ENCODE measurements at regions not wholly inside any gene's neighbourhood (a gene's known extent, or its start where the extent isn't known, plus 50 kb on each side); places are given as distances from the start of the nearest gene placed in this dataset.

DNA sequence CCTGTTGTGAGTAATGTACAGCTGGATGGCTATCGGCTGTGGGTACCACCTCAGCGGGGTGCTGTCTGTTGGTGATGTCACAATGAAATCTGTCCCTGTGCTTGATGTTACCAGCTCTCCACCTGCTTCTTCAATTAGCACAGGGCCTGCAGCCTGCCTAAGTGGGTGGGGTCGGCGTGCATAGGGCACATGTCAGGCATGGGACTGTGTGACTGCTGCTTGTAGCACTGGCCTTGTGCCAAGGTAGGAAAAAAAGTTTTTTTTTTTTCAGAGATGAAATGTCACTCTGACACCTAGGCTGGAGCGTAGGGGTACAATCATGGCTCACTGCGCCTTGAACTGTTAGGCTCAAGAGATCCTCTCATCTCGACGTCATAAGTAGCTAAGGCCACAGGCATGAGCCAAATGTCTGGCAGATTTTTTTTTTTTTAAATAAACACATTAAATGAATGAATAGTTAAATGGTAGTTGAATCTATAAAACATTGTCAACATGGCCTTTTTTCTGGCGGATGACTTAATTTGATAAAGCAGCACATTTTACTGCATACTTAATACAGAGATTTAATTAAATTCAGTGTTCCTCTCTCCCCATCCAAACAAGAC, 222.5 kb downstream of the NXNL2 start:
- DNase-seq (ENCODE audit: low read depth) = no peak

DNA sequence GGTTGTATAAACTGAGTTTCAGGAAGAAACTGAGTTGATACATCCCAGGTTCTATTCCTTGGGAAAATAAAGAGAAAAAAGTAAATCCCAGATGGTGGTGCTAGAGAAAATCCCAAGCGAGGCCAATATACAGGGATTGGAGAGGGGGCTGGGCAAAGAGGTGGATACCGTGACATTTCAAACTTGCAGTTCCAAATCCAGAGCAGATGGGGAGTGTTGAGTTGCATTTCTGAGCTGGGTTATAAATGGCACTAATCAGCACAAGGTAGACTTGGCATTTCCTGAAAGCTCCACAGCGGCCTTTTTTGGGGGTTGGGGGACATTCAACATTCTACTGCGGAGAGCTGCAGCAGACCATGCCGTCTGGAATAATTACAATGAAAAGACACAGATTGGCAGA, 224.4 kb downstream of the NXNL2 start:
- no peak for DNase-seq (ENCODE audit: low read depth)

DNA sequence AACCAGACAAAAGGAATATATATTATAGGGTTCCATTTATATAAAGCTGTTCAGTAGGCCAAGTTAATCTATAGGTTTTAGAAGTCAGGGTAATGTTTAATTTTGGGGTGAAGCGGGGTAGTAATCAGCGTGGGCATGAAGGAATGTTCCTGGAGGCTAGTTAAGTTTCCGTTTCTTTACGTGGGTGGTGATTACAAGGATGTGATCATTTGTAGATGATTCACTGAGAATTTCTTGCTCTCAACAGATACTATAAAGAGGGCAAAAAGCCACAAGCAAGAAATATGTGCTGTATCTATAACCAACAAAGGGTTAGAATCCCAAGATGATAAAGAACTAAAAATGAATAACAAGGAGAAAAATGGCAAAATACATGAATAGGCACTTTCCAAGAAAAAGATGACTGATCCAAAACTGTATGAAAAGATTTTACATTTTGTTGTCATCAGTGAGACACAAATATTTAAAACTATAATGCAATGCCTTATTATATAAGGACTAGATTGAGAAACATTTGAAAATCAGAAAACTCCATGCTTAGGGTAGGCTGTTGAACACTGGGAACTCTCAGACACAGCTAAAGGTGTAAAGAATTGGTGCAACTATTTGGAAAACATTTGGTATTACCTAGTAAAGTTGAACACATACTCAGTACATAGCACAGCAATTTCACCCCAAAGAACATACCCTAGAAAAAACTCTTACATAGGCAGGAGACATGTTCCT, 224.3 kb upstream of the S1PR3 start:
- no peak for DNase-seq (ENCODE audit: low read depth)

DNA sequence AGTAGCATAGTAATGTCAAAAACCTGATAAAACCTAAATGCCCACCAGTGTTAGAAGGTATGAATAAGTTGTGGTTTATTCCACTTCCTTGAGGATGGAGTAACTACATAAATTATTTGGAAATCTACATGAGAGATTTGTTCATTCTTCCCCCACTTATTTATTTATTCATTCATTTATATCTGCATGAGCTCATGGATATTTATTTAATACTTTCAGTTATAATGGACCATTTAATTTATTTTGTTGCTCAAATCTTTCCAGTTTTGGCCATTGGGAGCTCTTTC, 223.8 kb upstream of the S1PR3 start:
- no peak for DNase-seq (ENCODE audit: low read depth)

DNA sequence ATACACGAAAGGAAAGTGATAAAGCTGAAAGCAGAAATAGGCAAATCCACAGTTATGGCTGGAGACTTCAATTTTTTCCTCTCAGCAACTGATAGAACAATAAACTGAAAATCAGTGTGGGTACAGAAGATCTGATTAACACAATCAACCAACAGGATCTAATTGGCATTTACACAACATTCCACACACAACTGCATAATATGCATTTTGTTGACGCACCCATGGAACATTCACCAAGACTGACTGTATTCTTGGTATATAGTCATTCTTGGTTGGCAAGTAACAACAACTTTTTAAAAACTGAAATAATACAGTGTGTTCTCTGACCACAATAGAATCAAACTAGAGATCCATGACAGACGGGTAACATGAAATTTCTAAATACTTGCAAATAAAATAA, 218.7 kb upstream of the S1PR3 start:
- no peak for DNase-seq (ENCODE audit: low read depth)

DNA sequence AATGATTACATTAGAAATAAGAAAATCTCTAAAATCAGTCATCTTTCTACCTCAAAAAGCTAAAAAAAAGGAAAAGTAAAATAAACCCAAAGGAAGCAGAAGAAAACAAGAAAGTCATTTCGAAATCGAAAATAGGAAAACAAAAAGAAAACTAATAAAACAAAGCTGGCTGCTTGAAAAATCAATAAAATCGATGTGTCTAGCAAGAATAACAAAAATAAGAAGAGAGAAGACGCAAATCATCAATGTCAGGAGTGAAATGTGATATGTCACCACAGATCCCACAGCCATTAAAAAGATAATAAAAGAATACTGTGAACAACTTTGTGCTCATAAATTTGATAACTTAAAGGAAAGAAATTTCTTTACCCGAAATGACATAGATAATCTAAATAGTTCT, 218.1 kb upstream of the S1PR3 start:
- DNase-seq (ENCODE audit: low read depth) = no peak

DNA sequence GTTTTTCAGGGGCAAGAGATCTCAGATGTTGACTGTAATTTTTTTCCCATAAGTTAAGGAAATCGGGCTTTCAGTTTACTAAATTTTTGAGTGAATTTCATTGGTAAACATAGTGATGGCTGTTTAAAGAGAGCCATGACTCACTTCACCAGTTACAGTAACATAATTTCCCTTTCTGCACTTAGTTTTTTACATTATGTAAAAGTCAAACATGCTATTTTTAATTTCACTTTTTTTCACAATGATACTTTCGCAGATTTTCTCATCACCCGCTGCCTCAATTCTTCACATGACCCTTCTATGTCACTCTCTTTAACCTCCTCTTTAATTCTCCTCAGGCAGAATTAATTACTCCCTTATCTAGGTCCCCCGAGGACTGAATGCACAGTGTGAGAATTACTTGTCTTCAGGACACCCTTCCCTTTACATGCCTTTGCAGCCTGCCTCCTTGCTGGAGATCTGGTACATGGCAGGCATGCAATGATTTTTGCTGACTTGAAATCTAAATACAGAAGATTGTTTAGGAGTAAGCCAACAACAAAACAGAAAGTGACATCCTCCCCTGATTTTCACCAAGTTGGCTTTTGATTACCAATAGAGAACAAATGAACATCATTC, 217.5 kb upstream of the S1PR3 start:
- no peak for DNase-seq (ENCODE audit: low read depth)

DNA sequence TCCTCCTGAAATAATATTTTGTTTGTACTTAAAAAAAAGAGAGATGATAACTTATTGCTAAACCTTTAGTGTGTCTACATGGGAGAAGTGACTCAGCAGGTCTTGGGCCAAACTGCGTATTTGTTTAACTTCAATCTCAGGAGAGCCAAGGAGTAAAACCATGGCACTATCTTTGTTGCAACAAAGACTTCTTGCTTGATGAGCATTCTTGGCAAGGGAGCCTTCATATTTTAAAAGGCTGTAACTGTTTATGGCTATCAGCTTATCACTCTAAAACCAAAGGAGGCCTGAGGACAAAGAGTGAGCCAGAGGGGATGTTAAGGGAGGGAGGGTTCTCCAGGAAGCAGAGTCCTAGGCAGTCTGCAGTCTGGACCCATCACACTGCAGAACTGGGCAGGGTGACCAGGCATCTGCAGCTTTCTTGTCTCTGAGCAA, 216.2 kb upstream of the S1PR3 start:
- no peak for DNase-seq (ENCODE audit: low read depth)

DNA sequence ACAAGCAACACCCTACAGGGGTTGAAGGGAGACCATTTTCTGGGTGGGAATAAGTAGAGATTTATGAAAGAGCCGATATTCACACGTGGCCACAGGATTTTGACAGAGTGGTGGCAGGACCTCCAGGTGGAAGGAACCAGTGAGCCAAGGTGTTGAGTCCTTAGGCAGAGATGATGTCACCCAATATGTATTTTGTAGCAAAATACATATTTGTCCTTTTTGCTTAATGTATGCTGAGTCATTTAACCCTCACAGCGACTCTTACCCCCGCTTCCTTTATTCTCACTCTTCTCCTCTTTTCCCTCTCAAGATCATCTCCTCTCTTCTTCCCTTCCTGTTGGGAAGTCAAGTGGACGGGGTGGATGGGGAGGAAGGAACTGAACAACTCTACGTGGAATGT, 215.7 kb upstream of the S1PR3 start:
- no peak for DNase-seq (ENCODE audit: low read depth)

DNA sequence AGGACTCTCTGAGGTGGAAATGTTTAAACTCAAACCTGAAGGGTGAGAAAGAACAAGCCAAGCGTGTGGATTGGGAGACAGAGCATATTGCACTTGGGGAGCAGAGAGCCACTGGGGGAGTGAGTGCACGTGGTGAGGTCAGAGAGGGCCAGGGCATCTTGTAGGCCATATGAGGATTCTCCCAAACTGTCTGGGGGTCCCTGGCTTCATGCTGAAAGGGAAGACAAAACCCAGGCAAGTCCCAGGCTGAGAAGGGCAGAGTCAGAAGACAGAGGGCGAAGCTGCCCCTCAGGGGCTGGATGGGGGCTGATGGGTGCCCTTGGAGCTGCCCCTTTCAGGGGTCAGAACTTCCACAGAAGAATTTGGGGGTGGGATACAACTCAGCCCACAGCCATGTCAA, 215.3 kb upstream of the S1PR3 start:
- DNase-seq (ENCODE audit: low read depth) = no peak

DNA sequence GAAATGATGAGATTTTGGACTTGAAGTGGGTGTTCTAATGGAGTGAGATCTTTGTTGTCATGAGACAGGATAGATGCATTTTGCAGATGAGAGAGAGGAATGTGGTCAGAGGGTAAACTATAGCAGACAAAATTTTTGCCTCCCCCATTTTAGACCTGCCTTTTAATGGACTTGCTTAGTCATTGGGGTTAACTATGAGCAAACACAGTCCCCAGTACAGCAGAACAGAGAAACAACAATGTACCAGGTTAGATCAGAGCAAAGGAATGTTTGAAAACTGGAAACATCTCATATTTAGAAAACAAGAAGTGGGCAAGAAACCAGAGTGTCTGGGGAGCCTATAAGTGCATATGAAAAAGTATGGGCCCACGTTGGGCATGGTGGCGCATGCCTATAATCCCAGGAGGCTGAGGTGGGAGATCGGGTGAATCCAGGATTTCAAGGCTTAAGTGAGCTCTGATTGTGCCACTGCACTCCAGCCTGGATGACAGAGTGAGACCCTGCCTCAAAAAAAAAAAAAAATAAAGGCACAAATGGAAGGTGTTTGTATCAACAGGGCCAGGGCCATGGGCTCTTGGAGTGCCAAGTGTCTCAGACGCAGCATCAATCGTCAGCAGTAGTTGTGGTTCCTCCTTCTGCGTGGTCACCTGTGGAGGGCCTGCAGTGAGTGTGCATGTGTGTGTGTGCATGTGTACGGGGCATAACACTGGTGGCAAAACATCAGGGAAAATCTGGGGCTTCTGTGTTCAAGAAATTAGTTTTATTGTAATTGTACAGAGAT, 214.4 kb upstream of the S1PR3 start:
- no peak for DNase-seq (ENCODE audit: low read depth)

DNA sequence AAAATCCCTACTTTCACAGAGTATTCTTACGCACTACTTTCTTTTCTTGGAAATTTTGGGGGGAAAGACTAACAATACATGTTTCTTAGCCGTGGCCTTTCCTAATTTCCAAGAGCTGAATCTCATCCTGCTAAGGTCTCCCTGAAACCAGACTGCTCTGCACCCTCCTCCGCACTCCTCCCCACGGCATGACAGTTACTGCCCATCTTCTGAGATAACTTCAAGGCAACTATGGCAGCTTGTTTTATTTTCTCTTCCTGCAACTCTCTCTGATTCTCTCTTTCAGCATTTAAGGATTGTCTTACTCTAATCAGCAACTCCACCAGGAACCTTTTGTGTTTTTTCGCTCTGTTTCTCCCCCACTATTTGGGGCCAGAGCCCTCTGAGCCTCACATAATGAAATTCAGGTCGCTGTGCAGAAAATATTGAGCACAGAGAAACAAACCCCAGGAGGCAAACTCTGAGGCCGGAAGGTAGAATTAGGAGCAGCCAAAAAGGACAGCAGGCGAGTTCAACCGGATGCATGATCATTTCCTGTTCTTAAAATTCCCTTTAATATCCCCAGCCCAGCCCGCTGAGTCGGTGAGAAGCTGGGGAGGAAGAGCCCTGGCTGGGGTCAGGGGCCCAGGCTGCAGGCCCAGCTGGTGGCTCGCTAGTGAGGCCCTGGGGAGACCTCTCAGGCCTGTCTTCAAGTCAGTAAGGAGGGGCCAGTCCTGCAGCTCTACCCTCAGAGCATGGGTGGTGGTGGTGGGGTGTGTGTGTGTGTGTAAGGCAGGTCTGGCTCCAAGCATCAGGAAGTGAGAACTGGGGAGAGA, 213.6 kb upstream of the S1PR3 start:
- no peak for DNase-seq (ENCODE audit: low read depth)

DNA sequence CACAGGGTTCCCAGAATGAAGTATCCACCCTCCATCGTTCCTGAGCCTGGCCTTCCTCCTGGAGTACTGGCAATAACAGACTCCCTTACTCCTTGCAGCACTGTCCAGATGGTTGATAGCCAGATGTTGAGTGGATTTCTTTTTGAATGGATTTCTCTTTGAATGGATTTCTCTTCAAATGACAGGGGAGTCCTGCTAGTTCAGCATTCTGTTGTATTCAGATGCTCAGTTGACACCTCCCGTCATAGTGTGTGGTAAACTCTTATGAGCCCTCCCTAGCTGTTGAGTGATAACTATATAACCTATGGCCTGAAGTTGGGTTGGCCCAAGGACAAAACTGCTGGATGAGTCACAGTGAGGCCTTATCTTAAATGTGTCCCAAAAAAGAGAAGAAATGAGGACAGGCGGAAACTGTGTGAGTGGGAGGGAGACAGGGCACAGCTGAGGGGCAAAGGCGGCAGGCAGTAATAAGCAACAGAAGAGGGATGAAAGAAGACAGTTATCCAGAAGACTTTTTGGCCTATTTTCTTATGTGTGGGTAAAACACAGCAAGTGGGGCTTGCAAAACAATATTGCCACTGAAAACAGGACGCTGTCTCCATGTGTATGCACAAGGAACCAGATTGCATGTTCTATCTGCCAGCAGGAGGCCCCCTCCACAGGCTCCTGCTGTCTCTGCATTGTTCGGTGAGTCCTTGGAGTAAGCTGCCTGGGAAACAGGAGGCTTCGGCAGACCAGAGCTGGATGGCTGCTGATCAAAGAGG, 209.5 kb upstream of the S1PR3 start:
- DNase-seq (ENCODE audit: low read depth) = no peak

DNA sequence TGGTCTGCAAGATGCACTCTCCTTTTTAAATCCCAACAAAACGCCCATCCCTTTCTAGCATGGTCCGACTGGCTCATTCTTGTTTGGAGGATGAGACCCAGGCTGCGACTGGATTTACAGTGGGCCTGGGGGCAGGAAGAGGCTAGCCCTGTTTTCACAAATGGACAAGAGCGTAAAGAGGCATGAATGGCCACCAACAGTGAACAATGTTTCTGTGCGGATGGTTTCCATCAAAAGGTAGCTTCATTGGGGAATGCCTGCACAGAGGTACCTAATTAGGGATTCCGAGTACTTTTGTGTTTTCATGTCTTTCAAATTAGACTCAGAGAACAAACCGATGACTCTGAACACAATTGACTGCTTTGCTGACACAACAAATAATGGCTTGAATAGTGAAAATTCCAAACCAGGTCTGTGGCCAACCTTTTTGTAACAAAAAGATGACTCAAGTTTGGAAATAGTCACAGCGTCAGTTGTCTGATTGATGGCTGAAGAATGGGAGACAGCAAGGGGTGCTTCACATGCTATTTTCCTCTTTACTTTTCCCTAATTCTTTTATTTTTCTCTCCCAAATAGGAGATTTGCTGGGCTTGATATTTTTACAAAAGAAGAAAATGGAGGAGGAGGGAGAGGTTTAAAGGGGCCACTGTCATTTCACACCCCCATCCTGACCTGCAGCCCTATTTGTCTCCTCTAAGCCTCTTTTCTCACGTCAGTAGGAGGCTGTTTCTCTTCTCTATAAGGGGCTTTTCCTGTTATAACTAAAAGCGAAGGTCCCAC, 208.1 kb upstream of the S1PR3 start:
- DNase-seq (ENCODE audit: low read depth) = no peak

DNA sequence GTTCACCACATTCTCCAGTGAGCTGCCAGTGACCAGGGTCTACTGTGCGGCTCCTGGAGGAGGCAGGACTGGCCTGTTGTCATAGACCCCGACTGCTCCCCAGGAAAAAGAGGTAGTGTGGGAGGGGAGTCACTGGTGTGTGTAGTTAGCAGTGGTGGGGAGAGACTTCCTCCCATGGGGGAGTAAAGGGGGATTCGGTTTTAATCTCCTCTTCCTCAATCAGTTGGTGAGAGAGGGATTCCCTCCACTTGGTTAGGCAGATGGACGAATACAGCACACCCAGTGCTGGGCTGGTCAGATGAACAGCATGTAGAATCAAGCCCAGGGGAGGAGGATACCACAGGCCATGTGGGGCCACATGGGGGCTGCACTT, 207.6 kb upstream of the S1PR3 start:
- no peak for DNase-seq (ENCODE audit: low read depth)

DNA sequence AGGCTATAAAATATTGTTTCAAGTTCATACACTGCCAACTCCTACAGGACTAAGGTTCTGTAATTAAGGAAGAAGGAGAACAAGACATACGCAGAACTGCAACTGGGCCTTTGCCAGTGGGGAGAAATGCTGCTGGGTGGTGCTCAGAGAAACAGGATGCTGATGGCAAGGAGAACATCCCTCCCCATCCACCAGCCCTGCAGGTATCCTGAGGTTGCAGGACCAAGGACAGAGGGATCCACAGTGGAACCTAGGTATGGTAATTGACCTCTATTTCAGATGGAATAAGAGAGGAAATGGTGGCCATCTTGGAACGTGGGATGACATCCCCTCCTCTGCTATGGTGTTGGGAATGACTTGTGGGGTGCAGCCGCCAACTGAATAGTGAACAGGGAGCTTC, 206.3 kb upstream of the S1PR3 start:
- DNase-seq (ENCODE audit: low read depth) = no peak

DNA sequence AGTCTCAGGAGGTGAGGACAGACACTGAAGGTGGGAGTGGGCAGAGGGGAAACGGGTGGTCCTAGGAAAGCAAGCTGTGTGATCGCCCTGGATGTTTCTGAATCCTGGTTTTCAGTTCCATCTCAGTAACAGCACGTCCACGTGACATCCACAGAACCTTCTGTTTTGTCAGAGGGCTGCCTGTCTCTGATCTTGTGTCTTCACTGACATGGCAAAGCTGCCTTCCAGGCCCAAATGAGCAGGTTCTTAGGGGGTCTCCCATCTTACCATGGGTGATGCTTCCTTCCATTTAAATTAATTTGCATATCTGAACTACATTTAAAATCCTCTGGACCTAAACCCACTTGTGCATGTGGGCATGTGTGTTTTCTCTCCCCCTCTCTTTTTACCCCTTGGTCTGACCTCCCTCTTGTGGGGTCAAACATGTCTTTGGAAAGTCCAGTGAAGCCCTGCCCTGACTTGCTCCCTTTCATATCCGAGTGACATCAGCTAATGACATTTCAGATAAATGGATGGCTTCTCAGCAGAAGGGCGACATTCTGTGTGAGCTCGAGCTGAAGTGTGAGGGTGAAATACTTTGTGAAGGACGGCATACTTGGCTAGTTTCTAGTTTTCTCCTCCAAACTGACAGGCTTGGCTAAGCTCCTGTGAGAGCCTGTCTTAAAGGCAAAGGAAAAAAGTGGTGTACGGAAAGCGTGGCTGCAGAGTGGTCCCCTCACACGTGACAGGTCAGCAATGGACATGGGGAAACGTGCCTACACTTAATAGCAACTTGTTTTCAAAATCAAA, 204.8 kb upstream of the S1PR3 start:
- DNase-seq (ENCODE audit: low read depth) = no peak

DNA sequence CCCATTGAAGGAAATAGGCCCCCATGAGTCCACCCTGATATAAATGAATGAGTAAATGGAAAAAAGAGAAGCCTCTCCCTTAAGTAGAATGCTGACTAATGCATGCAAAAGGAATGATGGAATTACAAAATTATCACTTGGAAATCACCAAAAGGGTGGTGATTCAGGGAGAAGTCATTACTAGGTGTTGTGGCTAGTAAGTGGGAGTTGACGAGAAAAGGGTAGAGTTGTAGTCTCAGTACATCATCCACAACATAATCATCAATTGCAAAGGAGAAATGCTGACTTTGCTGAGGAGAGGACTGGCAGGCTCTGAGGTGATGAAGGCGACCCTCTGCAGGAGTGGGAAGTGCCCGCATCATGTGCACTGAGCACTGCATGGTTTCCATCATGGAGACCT, 201.5 kb upstream of the S1PR3 start:
- no peak for DNase-seq (ENCODE audit: low read depth)

DNA sequence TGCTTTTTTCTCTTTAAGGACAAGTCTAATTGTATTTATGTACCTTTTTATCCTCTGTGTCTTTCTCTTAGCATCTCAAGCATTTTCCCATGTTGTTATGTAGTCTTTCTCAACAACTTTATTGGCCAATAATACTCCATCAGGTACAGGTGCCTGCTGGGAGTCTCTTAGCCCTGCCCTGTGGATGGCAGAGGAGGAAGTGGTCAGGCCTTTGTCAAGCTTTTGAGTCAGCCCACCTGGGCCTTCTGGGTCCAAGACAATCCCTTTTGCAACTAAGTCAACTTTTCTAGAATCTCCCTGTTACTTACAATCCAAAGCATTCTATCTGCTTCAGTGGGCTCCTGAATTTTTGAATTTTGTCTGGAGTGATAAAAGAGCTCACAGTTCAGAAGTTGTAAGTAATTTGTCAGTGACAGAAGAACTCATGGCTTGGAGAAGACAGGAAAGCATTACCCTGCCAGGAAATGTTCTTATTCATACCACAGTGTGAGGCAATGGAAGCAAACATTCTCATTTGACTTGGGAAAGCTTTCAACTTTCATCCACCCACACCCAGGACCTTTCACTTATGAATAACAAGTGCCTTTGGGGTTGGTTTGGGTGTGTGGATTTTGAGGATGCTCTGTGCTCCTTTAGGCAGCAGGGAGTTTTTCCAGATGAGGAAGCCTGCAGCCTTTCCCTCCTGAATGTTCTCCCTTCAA, 200.0 kb upstream of the S1PR3 start:
- DNase-seq (ENCODE audit: low read depth) = no peak

Measured in stimulated activated CD8-positive, alpha-beta memory T cell treated with anti-CD3 and anti-CD28 coated beads, Interleukin-15, amount 100 ng/mL, for 1 hour (primary cell).